GM12878 (cell line): ENCODE measurements at regions not wholly inside any gene's neighbourhood (a gene's known extent, or its start where the extent isn't known, plus 50 kb on each side); places are given as distances from the start of the nearest gene placed in this dataset.

Source experiments
- ATAC-seq: fragments of 200-7000 bp; cut with Tn5 transposase; 3 replicates; pipeline ENCODE4 v1.9.1; 2020; ENCODE audit warnings: mild to moderate bottlenecking, moderate library complexity
- BruUV-seq: library from RNA; stranded (reverse); fragments of 400-500 nt; replicated peaks from 2 replicates; lab custom pipeline; 2021; lab: Mats Ljungman, UMichigan
- CTCF ChIA-PET: fragments of 300-600 bp; sonication (Branson Sonifier 250); formaldehyde crosslinking; extraction: SDS; loops from one replicate; lab custom pipeline; 2021; ENCODE audit warnings: inconsistent platforms; lab: Yijun Ruan, JAX
- POLR2A ChIA-PET: fragments of 350-600 bp; formaldehyde crosslinking; extraction: SDS; loops from one replicate; lab custom pipeline; 2021; ENCODE audit warnings: inconsistent platforms; lab: Charles Lee
- RAD21 ChIA-PET: fragments of 300-600 bp; sonication (Branson Sonifier 250); formaldehyde crosslinking; loops from one replicate; lab custom pipeline; 2023; ENCODE audit warnings: antibody characterized with exemption; ENCODE audit not compliant: unreplicated experiment; lab: Charles Lee
- SMC1A ChIA-PET: fragments of 300-600 bp; sonication (Branson Sonifier 250); formaldehyde crosslinking; loops from one replicate; lab custom pipeline; 2023; ENCODE audit not compliant: unreplicated experiment, uncharacterized antibody; lab: Charles Lee
- DNase-seq: peaks from one replicate; pipeline ENCODE4 v3.0.0-alpha.2; 2011; ENCODE audit warnings: low read depth, low spot score
- FAIRE-seq: peaks from 3 replicates; lab custom pipeline; 2011; peaks lifted over from hg19 to GRCh38; lab: Jason Lieb, UNC
- H2AFZ ChIP-seq: 2 replicates; pipeline ENCODE4 v1.6.0; 2011; ENCODE audit warnings: low read depth, low read length, control low read depth; ENCODE audit not compliant: control insufficient read depth
- H3K27ac ChIP-seq: 2 replicates; pipeline ENCODE4 v1.5.1; 2011; ENCODE audit warnings: control low read depth; ENCODE audit not compliant: control insufficient read depth, insufficient read depth
- H3K27me3 ChIP-seq, 2 experiments: replicated peaks in 1 of 2; 2 replicates each; pipeline versions ENCODE4 v1.6.0 to v1.6.1; 2011; ENCODE audit warnings: low read length in 1 of 2; ENCODE audit not compliant: control insufficient read depth in 2 of 2, insufficient read depth in 2 of 2
- H3K36me3 ChIP-seq, 2 experiments: 2 replicates each; pipeline ENCODE4 v1.5.1; 2011; ENCODE audit warnings: low read length in 1 of 2; ENCODE audit not compliant: control insufficient read depth in 2 of 2, insufficient read depth in 2 of 2
- H3K4me1 ChIP-seq: 2 replicates; pipeline ENCODE4 v1.6.1; 2011; ENCODE audit warnings: mild to moderate bottlenecking, low read length, moderate library complexity, mixed read lengths; ENCODE audit not compliant: control insufficient read depth, insufficient read depth
- H3K4me2 ChIP-seq: 2 replicates; pipeline ENCODE4 v1.6.0; 2011; ENCODE audit warnings: control low read depth; ENCODE audit not compliant: control insufficient read depth, insufficient read depth
- H3K4me3 ChIP-seq: fragments of 200-600 bp; sonication (generic); 2 replicates; pipeline ENCODE4 v1.5.1; 2016
- H3K79me2 ChIP-seq: 2 replicates; pipeline ENCODE4 v1.6.0; 2011; ENCODE audit warnings: low read length; ENCODE audit not compliant: control insufficient read depth, insufficient read depth
- H3K9ac ChIP-seq: 2 replicates; pipeline ENCODE4 v1.8.0; 2011; ENCODE audit warnings: low read length, control low read depth, mixed read lengths; ENCODE audit not compliant: control insufficient read depth, insufficient read depth
- H3K9me3 ChIP-seq: replicated peaks from 3 replicates; pipeline ENCODE4 v1.5.1; 2011; ENCODE audit warnings: mild to moderate bottlenecking, low read length; ENCODE audit not compliant: control insufficient read depth, insufficient read depth
- H4K20me1 ChIP-seq: 2 replicates; pipeline ENCODE4 v1.6.0; 2011; ENCODE audit not compliant: control insufficient read depth, insufficient read depth
- BCL3 ChIP-seq: IDR thresholded peaks from 2 replicates; pipeline ENCODE4 v1.6.1; 2011; ENCODE audit warnings: borderline replicate concordance, low read depth, mild to moderate bottlenecking, moderate library complexity, low read length; ENCODE audit not compliant: insufficient read depth, poor library complexity, severe bottlenecking
- EZH2 ChIP-seq: IDR thresholded peaks from 2 replicates; pipeline ENCODE4 v1.6.1; 2012; ENCODE audit warnings: low read depth, mild to moderate bottlenecking, control low read depth, inconsistent platforms, low read length, borderline replicate concordance; ENCODE audit not compliant: control insufficient read depth
- GATAD2B ChIP-seq: fragments of 450-650 bp; conservative IDR thresholded peaks from 2 replicates; pipeline ENCODE4 v1.6.1; 2017; ENCODE audit warnings: low read depth, mild to moderate bottlenecking, moderate library complexity
- IKZF2 ChIP-seq, 2 experiments: fragments of 450-650 bp; IDR thresholded peaks; 2 replicates each; pipeline ENCODE4 v1.6.1; 2017; ENCODE audit warnings: mild to moderate bottlenecking in 2 of 2, moderate library complexity in 2 of 2
- KAT2A ChIP-seq: conservative IDR thresholded peaks from 2 replicates; pipeline ENCODE4 v1.6.1; 2011; ENCODE audit warnings: low read depth, low read length; ENCODE audit not compliant: control insufficient read depth
- MEF2A ChIP-seq: IDR thresholded peaks from 2 replicates; pipeline ENCODE4 v1.6.1; 2011; ENCODE audit warnings: low read depth, mild to moderate bottlenecking, low read length, moderate library complexity; ENCODE audit not compliant: insufficient read depth
- MTA2 ChIP-seq: fragments of 450-650 bp; IDR thresholded peaks from 2 replicates; pipeline ENCODE4 v1.6.1; 2016; ENCODE audit warnings: low read depth, mild to moderate bottlenecking, moderate library complexity
- NFXL1 ChIP-seq: fragments of 450-650 bp; IDR thresholded peaks from 2 replicates; pipeline ENCODE4 v1.6.1; 2017; ENCODE audit warnings: antibody characterized with exemption, mild to moderate bottlenecking, borderline replicate concordance
- PAX8 ChIP-seq: fragments of 450-650 bp; IDR thresholded peaks from 2 replicates; pipeline ENCODE4 v1.6.1; 2017; ENCODE audit warnings: mild to moderate bottlenecking, moderate library complexity
- POLR2A ChIP-seq: IDR thresholded peaks from 2 replicates; pipeline ENCODE4 v1.6.1; 2011; ENCODE audit warnings: low read depth, mild to moderate bottlenecking, low read length
- RELA ChIP-seq: fragments of 450-650 bp; IDR thresholded peaks from 2 replicates; pipeline ENCODE4 v1.8.0; 2014; ENCODE audit warnings: borderline replicate concordance; ENCODE audit not compliant: partially characterized antibody
- SP1 ChIP-seq: IDR thresholded peaks from one replicate; pipeline ENCODE4 v1.6.1; 2011; ENCODE audit warnings: low read depth, low read length
- ZNF622 ChIP-seq: fragments of 450-650 bp; IDR thresholded peaks from 2 replicates; pipeline ENCODE4 v1.6.1; 2017; ENCODE audit warnings: mild to moderate bottlenecking, inconsistent platforms
- WGBS: methylation state at CpG from one replicate; pipeline ENCODE4 v1.1.6; 2016; ENCODE audit warnings: low lambda C conversion rate; ENCODE audit not compliant: insufficient replicate concordance, insufficient coverage; ENCODE audit errors: missing lambda C conversion rate; 5-methylcytosine and 5-hydroxymethylcytosine counted together
- in situ Hi-C: fragments of 300-500 bp; cut with MboI; formaldehyde crosslinking; loops from 9 replicates; pipeline ENCODE4 v1.14.3; 2018; ENCODE audit warnings: mixed read lengths
- intact Hi-C: fragments of 100-400 bp; cut with micrococcal nuclease; formaldehyde crosslinking; loops from one replicate; pipeline ENCODE4 v1.14.2; 2022; ENCODE audit not compliant: unreplicated experiment
- TF ChIP-seq, protein P1 (sequence below): fragments of 150-350 bp; IDR thresholded peaks from 2 replicates; pipeline ENCODE4 v1.6.1; 2016; ENCODE audit warnings: low read depth, low read length

DNA sequence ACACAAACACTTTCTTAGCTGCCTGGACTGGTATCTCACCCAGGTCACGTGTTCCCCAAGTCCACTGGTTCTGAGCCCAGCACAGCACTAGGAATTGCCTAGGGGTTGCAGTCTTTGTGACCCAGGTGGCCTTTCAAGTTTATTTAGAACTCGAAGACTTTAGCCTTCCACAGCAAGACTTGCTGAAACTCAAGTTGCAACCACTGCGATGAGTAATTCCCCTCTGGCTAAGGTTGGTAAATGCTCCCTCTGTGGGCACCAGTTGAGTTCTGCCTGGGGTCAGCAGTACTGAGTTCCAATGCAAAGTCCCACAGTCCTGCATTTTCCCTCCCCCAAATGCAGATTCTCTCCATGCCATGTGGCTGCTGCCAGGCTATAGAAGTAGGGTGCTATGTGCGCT, 77.6 kb upstream of the MOCS1 start:
- Histone ChIP-seq H3K4me2 (no peak overlapping the region), H3K9me3 (no peaks in the 10 kb centered on the region), H3K79me2 (no peaks in the 10 kb centered on the region), H4K20me1 (no peaks in the 10 kb centered on the region), H3K36me3 (no peaks in the 10 kb centered on the region), H3K27me3 (no peaks in the 10 kb centered on the region), H2AFZ (no peak overlapping the region), H3K4me1 (no peaks in the 10 kb centered on the region), H3K4me3 (no peak overlapping the region), H3K27ac (no peak overlapping the region), H3K9ac (no peak overlapping the region)
- ATAC-seq (no peak), FAIRE-seq (no peak), DNase-seq (no peak)
- in situ Hi-C loops (no loop called here), intact Hi-C loops (no loop called here)
- WGBS, result 45% methylated on average over 4 of the region's 4 CpGs
- ChIA-PET RAD21 (no interaction called here), POLR2A (no interaction called here), CTCF (no interaction called here), SMC1A (interaction anchor here (0.6 kb wide), 1 partner anchor 142 kb away, joined by 3 read pairs; no protein-coding TSS in a partner anchor)
- no TSS peak for BruUV-seq
- TF ChIP-seq KAT2A, result no peak

DNA sequence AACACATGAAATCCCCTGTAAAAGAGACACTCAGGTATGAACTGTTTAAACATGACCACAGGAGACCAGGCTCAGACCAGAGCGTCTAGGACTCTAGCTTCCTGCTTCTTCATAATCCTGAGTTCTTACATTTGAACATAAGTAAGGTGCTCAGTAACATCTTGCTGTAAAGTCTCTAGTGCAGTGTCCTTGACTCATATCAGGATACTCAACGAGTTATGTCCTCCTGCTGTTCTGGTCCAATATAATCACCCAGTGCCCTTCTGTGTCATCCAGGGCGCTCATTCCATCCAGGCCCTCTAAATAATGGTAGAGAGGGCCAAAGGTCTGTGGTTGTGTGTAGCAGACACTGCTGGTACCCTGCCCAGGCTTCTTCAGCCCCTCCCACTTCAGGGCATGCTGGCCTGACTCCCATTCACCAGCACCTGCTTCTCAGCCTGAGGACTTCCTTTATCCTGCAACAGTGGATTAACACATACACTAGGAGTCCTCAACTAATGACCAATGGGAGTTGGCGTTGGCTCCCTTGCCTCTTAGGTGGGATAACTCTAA, 66.8 kb upstream of the MOCS1 start:
- Histone ChIP-seq H2AFZ (no peak overlapping the region), H3K27ac (no peak overlapping the region), H3K4me3 (no peak overlapping the region), H3K36me3 (no peaks in the 10 kb centered on the region), H3K9ac (no peak overlapping the region), H3K79me2 (no peaks in the 10 kb centered on the region), H3K4me2 (no peak overlapping the region), H3K27me3 (no peaks in the 10 kb centered on the region), H3K9me3 (peaks cover 4% of the 10 kb centered on the region; the same call in 2 of the 3 replicates), H4K20me1 (no peaks in the 10 kb centered on the region), H3K4me1 (no peaks in the 10 kb centered on the region)
- ChIA-PET POLR2A (no interaction called here), RAD21 (no interaction called here), CTCF (interaction anchor here (0.8 to 1.8 kb wide), 3 partner anchors 17 to 308 kb away, joined by 3 to 8 read pairs (median 3); no protein-coding TSS in a partner anchor), SMC1A (interaction anchor here (1.1 to 1.5 kb wide), 5 partner anchors 9 to 308 kb away, joined by 3 to 6 read pairs (median 4); no protein-coding TSS in a partner anchor)
- whole genome bisulfite sequencing, result 7% methylated on average over 4 of the region's 4 CpGs
- FAIRE-seq (no peak), ATAC-seq (no peak), DNase-seq (no peak)
- BruUV-seq, result no TSS peak
- intact Hi-C loops (no loop called here), in situ Hi-C loops (no loop called here)
- TF ChIP-seq BCL3 (no peak), POLR2A (no peak), ZNF622 (no peak), MTA2 (no peak), IKZF2 (IDR thresholded peaks at IDR 0.05) (no peak), RELA (no peak), PAX8 (no peak), GATAD2B (no peak), SP1 (no peak), MEF2A (no peak), NFXL1 (no peak), EZH2 (no peak)
- TF ChIP-seq, protein P1, sequence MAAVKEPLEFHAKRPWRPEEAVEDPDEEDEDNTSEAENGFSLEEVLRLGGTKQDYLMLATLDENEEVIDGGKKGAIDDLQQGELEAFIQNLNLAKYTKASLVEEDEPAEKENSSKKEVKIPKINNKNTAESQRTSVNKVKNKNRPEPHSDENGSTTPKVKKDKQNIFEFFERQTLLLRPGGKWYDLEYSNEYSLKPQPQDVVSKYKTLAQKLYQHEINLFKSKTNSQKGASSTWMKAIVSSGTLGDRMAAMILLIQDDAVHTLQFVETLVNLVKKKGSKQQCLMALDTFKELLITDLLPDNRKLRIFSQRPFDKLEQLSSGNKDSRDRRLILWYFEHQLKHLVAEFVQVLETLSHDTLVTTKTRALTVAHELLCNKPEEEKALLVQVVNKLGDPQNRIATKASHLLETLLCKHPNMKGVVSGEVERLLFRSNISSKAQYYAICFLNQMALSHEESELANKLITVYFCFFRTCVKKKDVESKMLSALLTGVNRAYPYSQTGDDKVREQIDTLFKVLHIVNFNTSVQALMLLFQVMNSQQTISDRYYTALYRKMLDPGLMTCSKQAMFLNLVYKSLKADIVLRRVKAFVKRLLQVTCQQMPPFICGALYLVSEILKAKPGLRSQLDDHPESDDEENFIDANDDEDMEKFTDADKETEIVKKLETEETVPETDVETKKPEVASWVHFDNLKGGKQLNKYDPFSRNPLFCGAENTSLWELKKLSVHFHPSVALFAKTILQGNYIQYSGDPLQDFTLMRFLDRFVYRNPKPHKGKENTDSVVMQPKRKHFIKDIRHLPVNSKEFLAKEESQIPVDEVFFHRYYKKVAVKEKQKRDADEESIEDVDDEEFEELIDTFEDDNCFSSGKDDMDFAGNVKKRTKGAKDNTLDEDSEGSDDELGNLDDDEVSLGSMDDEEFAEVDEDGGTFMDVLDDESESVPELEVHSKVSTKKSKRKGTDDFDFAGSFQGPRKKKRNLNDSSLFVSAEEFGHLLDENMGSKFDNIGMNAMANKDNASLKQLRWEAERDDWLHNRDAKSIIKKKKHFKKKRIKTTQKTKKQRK, result no peak
